PC-3 (cell line): ENCODE measurements at regions not wholly inside any gene's neighbourhood (a gene's known extent, or its start where the extent isn't known, plus 50 kb on each side); places are given as distances from the start of the nearest gene placed in this dataset.

Experiments used
- ATAC-seq: fragments of 200-7000 bp; cut with Tn5 transposase; 2 replicates; pipeline ENCODE4 v1.9.1; 2020; ENCODE audit warnings: mild to moderate bottlenecking, moderate library complexity
- BruUV-seq: library from RNA; stranded (reverse); fragments of 400-500 nt; replicated peaks from 2 replicates; lab custom pipeline; 2021; lab: Mats Ljungman, UMichigan
- CTCF ChIA-PET: fragments of 300-600 bp; sonication (Branson Sonifier 250); formaldehyde crosslinking; loops from one replicate; lab custom pipeline; 2022; ENCODE audit warnings: antibody characterized with exemption; lab: Charles Lee
- POLR2A ChIA-PET: fragments of 300-600 bp; sonication (Branson Sonifier 250); formaldehyde crosslinking; loops from one replicate; lab custom pipeline; 2022; ENCODE audit warnings: antibody characterized with exemption; ENCODE audit not compliant: unreplicated experiment; lab: Charles Lee
- DNase-seq: peaks from one replicate; pipeline ENCODE4 v3.0.0-alpha.2; 2015
- H2AFZ ChIP-seq: fragments of 300-600 bp; sonication (generic); 2 replicates; pipeline ENCODE4 v1.6.0; 2016; ENCODE audit warnings: antibody characterized with exemption, low read length
- H3F3A ChIP-seq: fragments of 300-600 bp; sonication (generic); one replicate; pipeline ENCODE4 v1.6.0; 2017; ENCODE audit warnings: antibody characterized with exemption, low read length, control low read depth, mild to moderate bottlenecking; ENCODE audit not compliant: unreplicated experiment
- H3K27ac ChIP-seq: fragments of 300-600 bp; sonication (generic); 2 replicates; pipeline ENCODE4 v1.5.1; 2016; ENCODE audit warnings: mild to moderate bottlenecking, low read length
- H3K27me3 ChIP-seq: fragments of 300-600 bp; sonication (generic); 2 replicates; pipeline ENCODE4 v1.6.1; 2016; ENCODE audit warnings: low read length, mixed read lengths
- H3K36me3 ChIP-seq: fragments of 300-600 bp; sonication (generic); 2 replicates; pipeline ENCODE4 v1.6.1; 2016; ENCODE audit warnings: low read depth, mixed run types, low read length, mixed read lengths
- H3K4me1 ChIP-seq: fragments of 300-600 bp; sonication (generic); 2 replicates; pipeline ENCODE4 v1.5.1; 2016; ENCODE audit warnings: low read length; ENCODE audit not compliant: insufficient read depth
- H3K4me2 ChIP-seq: fragments of 300-600 bp; sonication (generic); 2 replicates; pipeline ENCODE4 v1.6.0; 2016; ENCODE audit warnings: low read length
- H3K4me3 ChIP-seq: fragments of 300-600 bp; sonication (generic); 2 replicates; pipeline ENCODE4 v1.5.1; 2016; ENCODE audit warnings: mild to moderate bottlenecking, low read length, mixed read lengths
- H3K79me2 ChIP-seq: fragments of 300-600 bp; sonication (generic); 2 replicates; pipeline ENCODE4 v1.6.1; 2017; ENCODE audit warnings: low read length, mixed read lengths
- H3K9ac ChIP-seq: fragments of 300-600 bp; sonication (generic); 2 replicates; pipeline ENCODE4 v1.6.0; 2016; ENCODE audit warnings: mild to moderate bottlenecking, low read length
- H3K9me2 ChIP-seq: fragments of 300-600 bp; sonication (generic); replicated peaks from 2 replicates; pipeline ENCODE4 v1.6.1; 2016; ENCODE audit warnings: mixed run types, low read length, mixed read lengths
- H3K9me3 ChIP-seq: fragments of 300-600 bp; sonication (generic); 2 replicates; pipeline ENCODE4 v1.6.1; 2016; ENCODE audit warnings: low read length, mixed read lengths
- H4K20me1 ChIP-seq: fragments of 300-600 bp; sonication (generic); 2 replicates; pipeline ENCODE4 v1.6.1; 2016; ENCODE audit warnings: low read length, mixed read lengths
- EZH2 ChIP-seq: fragments of 300-600 bp; sonication (generic); IDR thresholded peaks from one replicate; pipeline ENCODE4 v1.6.1; 2017; ENCODE audit warnings: antibody characterized with exemption, mild to moderate bottlenecking, low read length; ENCODE audit not compliant: unreplicated experiment
- EZH2phosphoT487 ChIP-seq: fragments of 300-600 bp; sonication (generic); IDR thresholded peaks from 2 replicates; pipeline ENCODE4 v1.6.1; 2018; ENCODE audit warnings: mild to moderate bottlenecking, antibody characterized with exemption, low read length, borderline replicate concordance
- intact Hi-C: fragments of 100-400 bp; cut with micrococcal nuclease; formaldehyde crosslinking; loops from 2 replicates; pipeline ENCODE4 v1.9.0; 2023
- TF ChIP-seq, protein P1 (sequence below): fragments of 300-600 bp; sonication (generic); conservative IDR thresholded peaks from 2 replicates; pipeline ENCODE4 v1.5.1; 2017; ENCODE audit warnings: antibody characterized with exemption, low read depth, mild to moderate bottlenecking, low read length

DNA sequence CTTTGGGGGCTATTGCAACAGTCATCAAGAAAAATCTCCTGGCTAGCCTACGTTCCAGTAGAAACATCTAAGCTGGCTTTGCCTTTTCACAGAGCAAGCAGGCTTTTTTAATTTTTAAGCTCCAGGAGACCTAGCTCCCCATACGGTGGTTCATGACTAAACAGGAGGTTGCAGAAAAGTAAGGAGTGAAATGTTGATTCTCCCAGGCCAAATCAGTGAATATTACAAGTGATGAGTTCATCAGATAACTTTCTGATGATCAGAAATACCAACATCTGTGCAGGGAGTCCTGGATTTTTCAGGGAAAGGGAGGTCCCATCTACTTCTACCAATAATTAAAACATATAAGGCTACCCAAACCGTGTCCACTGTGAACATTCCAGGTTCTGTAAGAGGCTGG, 477.3 kb upstream of the CELF2 start:
- Histone ChIP-seq H3K27me3 (no peaks in the 10 kb centered on the region), H3K9me3 (no peaks in the 10 kb centered on the region), H3K79me2 (no peaks in the 10 kb centered on the region), H3K36me3 (no peaks in the 10 kb centered on the region), H3K4me3 (no peak overlapping the region), H3K4me1 (no peaks in the 10 kb centered on the region), H3K4me2 (no peak overlapping the region), H3F3A (no peaks in the 10 kb centered on the region), H3K9ac (no peak overlapping the region), H3K9me2 (no peaks in the 10 kb centered on the region), H2AFZ (no peak overlapping the region), H4K20me1 (no peaks in the 10 kb centered on the region), H3K27ac (no peak overlapping the region)
- no TSS peak for BruUV-seq
- intact Hi-C loops, result no loop called here
- ChIA-PET POLR2A (no interaction called here), CTCF (no interaction called here)
- no peak for ATAC-seq
- TF ChIP-seq EZH2phosphoT487 (no peak), EZH2 (no peak)
- TF ChIP-seq, protein P1, sequence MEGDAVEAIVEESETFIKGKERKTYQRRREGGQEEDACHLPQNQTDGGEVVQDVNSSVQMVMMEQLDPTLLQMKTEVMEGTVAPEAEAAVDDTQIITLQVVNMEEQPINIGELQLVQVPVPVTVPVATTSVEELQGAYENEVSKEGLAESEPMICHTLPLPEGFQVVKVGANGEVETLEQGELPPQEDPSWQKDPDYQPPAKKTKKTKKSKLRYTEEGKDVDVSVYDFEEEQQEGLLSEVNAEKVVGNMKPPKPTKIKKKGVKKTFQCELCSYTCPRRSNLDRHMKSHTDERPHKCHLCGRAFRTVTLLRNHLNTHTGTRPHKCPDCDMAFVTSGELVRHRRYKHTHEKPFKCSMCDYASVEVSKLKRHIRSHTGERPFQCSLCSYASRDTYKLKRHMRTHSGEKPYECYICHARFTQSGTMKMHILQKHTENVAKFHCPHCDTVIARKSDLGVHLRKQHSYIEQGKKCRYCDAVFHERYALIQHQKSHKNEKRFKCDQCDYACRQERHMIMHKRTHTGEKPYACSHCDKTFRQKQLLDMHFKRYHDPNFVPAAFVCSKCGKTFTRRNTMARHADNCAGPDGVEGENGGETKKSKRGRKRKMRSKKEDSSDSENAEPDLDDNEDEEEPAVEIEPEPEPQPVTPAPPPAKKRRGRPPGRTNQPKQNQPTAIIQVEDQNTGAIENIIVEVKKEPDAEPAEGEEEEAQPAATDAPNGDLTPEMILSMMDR, result no peak
- no peak for DNase-seq

DNA sequence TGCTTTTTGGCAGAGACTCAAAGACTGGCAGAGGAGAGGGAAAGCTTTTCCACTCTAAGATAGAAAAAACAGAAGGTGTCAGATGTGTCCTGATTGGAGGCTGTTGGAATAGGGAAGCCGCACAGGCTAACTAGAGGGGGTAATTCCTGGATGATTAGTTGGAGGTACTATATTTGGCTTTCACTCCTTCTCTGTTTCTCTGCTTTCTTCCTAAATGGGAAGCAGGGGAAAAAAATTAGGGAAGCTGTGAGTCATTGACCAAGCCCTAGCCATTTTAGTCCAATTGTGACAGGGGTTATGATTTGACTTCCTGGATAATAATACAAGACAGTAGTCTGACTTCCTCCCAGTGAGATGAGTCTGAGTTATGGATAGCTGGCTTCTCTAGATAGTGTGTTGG, 475.2 kb upstream of the CELF2 start:
- ATAC-seq (no peak), DNase-seq (no peak)
- no TSS peak for BruUV-seq
- Histone ChIP-seq H3K4me2 (no peak overlapping the region), H2AFZ (no peak overlapping the region), H3K9me3 (no peaks in the 10 kb centered on the region), H3F3A (no peaks in the 10 kb centered on the region), H3K27me3 (no peaks in the 10 kb centered on the region), H3K27ac (no peak overlapping the region), H3K79me2 (no peaks in the 10 kb centered on the region), H3K4me1 (no peaks in the 10 kb centered on the region), H3K9me2 (no peaks in the 10 kb centered on the region), H3K4me3 (no peak overlapping the region), H4K20me1 (no peaks in the 10 kb centered on the region), H3K36me3 (no peaks in the 10 kb centered on the region), H3K9ac (no peak overlapping the region)
- ChIA-PET CTCF (no interaction called here), POLR2A (no interaction called here)
- intact Hi-C loops, result no loop called here
- TF ChIP-seq EZH2, result no peak
- TF ChIP-seq, protein P1, result no peak
- TF ChIP-seq EZH2phosphoT487, result no peak

DNA sequence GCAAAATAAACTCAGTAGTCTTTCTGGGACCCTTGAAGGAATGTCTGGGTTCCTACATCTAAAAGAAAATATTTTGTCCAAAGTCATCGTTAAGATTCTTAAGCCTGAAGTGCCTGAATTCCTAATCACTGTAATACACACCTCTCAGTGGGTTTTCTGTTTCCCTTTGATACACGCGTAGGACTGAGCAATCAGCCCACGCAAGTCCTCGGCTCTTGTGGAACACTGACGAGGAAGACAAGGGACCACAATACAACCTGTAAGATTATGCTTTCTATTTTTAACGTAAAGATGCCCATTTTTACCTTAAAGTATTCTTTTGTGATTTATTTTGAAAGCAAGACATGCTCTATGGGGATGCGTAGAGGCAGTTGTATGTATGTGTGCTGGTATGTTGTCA, 472.8 kb upstream of the CELF2 start:
- Histone ChIP-seq H3K4me2 (no peak overlapping the region), H3K36me3 (no peaks in the 10 kb centered on the region), H3K9ac (no peak overlapping the region), H3K4me3 (no peak overlapping the region), H3K4me1 (no peaks in the 10 kb centered on the region), H3F3A (no peaks in the 10 kb centered on the region), H3K27ac (no peak overlapping the region), H4K20me1 (no peaks in the 10 kb centered on the region), H3K27me3 (no peaks in the 10 kb centered on the region), H2AFZ (no peak overlapping the region), H3K9me3 (no peaks in the 10 kb centered on the region), H3K9me2 (no peaks in the 10 kb centered on the region), H3K79me2 (no peaks in the 10 kb centered on the region)
- ChIA-PET CTCF (no interaction called here), POLR2A (no interaction called here)
- ATAC-seq (no peak), DNase-seq (no peak)
- intact Hi-C loops, result no loop called here
- TF ChIP-seq EZH2phosphoT487 (no peak), EZH2 (no peak)
- TF ChIP-seq, protein P1, result no peak
- no TSS peak for BruUV-seq
